ENCODE measurements at regions not wholly inside any gene's neighbourhood (a gene's known extent, or its start where the extent isn't known, plus 50 kb on each side); places are given as distances from the start of the nearest gene placed in this dataset.
"Not testable (repeated sequence)": the region's sequence is repeated elsewhere in the genome, so short reads cannot be mapped to it uniquely, and the experiment has no call there.

DNA sequence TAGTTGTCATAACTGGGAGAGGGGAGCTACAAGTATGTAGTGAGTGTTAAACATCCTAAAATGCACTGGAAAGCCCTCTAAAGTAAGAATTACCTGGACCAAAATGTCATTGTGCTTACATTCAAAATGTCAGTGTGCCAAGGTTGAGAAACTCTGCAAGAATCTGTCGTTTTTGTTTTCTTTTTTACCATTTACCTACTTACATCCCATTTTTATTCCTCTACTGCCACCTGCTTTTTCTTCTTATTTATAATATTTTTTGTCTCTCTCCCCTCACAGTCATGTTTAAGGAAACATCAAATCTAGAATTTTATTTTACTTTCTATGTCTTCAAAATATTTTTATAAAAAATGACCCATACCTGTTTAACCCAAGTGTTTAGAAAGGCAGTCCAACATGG, 226.4 kb downstream of the PCDH17 start:
- H3K9me3 ChIP-seq (ENCODE audit: control insufficient read depth, low read length, poor library complexity, severe bottlenecking) = no peaks in the 10 kb centered on the region
- Mint-ChIP-seq H3K27me3 (no peaks in the 10 kb centered on the region), H3K36me3 (ENCODE audit: low read depth) (no peaks in the 10 kb centered on the region), H3K4me3 (no peak overlapping the region), H3K27ac (no peak overlapping the region), H3K4me1 (no peaks in the 10 kb centered on the region)
- DNase-seq (no peak), ATAC-seq (no peak)

DNA sequence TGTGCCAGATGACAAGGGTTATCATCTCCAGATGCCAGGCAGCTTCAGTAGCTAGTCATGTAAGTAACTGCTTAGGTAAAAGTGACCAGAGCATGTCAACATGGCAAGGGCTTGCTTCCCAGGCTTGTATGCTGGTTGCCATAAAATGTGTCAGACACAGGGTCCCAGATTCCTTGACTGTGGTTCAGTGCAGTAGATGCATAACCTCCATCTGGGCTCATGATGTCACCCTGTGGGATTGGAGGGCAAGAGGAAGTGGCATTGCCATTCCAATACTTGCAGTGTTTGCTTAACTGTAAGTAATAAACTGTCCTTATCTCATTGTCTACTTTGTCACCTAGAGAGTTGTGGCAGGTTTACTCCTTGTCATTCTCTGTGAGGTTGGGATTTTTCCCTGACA, 226.8 kb downstream of the PCDH17 start:
- no peak overlapping the region for H3K4me3 Mint-ChIP-seq

DNA sequence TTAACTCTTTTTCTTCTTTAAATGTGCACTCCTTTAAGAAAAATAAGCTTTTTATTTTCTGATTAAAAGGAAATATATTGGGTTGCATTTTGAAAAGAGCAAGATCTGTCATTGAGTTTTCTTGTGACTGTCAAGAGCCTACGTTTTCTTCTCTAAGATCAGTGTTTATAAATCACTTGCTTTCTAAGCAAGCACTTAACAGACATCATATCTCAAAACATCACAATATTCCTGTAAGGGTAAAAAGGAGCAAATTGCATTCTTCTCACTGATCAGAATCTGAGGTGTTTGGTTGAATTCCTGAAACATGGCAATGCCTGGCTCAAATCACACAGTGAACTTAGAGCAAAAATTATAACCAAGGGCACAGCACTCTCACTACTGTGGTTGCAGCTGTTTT, 231.3 kb downstream of the PCDH17 start:
- no peak overlapping the region for H3K4me3 Mint-ChIP-seq
- no peaks in the 10 kb centered on the region for H3K4me1 Mint-ChIP-seq
- H3K27me3 Mint-ChIP-seq = no peaks in the 10 kb centered on the region
- ATAC-seq = no peak
- H3K27ac Mint-ChIP-seq = no peak overlapping the region
- DNase-seq = no peak
- H3K36me3 Mint-ChIP-seq (ENCODE audit: low read depth) = no peaks in the 10 kb centered on the region
- no peaks in the 10 kb centered on the region for H3K9me3 ChIP-seq (ENCODE audit: control insufficient read depth, low read length, poor library complexity, severe bottlenecking)

More for the DNA sequence above, 226.8 kb downstream of the PCDH17 start:
- Mint-ChIP-seq H3K4me1 (no peaks in the 10 kb centered on the region), H3K27me3 (no peaks in the 10 kb centered on the region), H3K27ac (no peak overlapping the region), H3K36me3 (ENCODE audit: low read depth) (no peaks in the 10 kb centered on the region)
- no peak for ATAC-seq
- no peak for DNase-seq
- no peaks in the 10 kb centered on the region for H3K9me3 ChIP-seq (ENCODE audit: control insufficient read depth, low read length, poor library complexity, severe bottlenecking)

DNA sequence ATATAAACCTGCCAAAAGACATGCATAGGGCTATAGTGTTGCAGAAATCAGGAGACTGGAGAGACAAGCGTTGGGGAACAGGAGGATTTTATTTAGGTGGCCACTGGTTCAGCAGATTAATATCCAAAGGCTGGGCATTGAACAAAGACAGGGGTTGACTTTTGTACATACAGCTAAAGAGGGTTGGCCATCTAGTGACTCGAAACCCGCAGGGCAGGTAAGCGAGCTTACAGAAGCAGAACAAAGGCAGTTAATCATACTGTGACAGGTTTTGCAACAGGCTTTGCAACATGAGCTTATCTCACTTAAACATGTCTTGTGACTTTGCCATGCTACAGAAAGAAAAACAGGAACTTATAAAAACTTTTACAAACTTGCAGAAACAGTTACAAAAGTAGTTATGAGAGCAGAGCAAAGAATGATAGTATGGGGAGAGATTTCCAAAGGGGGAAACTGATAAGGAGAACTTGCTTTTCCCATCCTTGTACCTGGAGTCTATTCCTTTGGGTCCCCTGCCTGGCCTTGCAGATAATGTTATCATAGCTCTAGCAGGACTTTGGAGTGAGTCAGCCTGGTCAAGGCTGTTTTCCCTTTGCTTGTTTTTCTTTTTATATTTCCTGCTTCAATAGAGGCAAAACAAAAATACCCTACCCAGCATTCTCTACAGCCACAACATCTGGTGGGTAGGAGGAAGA, 234.2 kb downstream of the PCDH17 start:
- H3K4me3 Mint-ChIP-seq = no peak overlapping the region
- ATAC-seq = no peak
- H3K27me3 Mint-ChIP-seq = no peaks in the 10 kb centered on the region
- DNase-seq = no peak
- no peaks in the 10 kb centered on the region for H3K9me3 ChIP-seq (ENCODE audit: control insufficient read depth, low read length, poor library complexity, severe bottlenecking)
- H3K4me1 Mint-ChIP-seq = no peaks in the 10 kb centered on the region
- no peaks in the 10 kb centered on the region for H3K36me3 Mint-ChIP-seq (ENCODE audit: low read depth)
- H3K27ac Mint-ChIP-seq = no peak overlapping the region

GRCh38 chr13:57874530-57874929, 243.0 kb downstream of the PCDH17 start:
- no peaks in the 10 kb centered on the region for H3K27me3 Mint-ChIP-seq
- H3K27ac Mint-ChIP-seq = no peak overlapping the region
- no peaks in the 10 kb centered on the region for H3K36me3 Mint-ChIP-seq (ENCODE audit: low read depth)
- no peaks in the 10 kb centered on the region for H3K4me1 Mint-ChIP-seq
- H3K4me3 Mint-ChIP-seq = no peak overlapping the region
- H3K9me3 ChIP-seq (ENCODE audit: control insufficient read depth, low read length, poor library complexity, severe bottlenecking) = no peaks in the 10 kb centered on the region
- ATAC-seq (no peak), DNase-seq (no peak)

DNA sequence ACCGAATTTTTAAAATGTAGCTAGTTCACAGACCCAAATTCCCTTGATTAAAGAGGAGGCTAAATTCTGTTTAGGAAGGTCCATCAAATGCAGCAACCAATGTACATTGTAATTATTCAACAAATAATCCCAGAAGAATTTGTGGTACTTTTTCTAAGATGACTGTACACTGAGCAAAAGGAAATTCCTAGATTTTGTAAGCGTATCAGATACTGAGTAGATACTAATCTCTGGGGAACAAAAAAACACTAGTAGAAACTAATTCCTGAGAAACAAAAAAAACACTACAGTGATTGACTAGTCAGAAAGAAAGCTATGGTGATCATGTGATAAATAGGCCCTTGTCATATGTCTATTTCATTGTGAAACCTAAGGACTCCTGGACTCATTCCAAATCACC, 246.1 kb downstream of the PCDH17 start:
- Mint-ChIP-seq H3K4me3 (no peak overlapping the region), H3K36me3 (ENCODE audit: low read depth) (no peaks in the 10 kb centered on the region), H3K4me1 (no peaks in the 10 kb centered on the region), H3K27me3 (no peaks in the 10 kb centered on the region), H3K27ac (no peak overlapping the region)
- DNase-seq (no peak), ATAC-seq (no peak)
- no peaks in the 10 kb centered on the region for H3K9me3 ChIP-seq (ENCODE audit: control insufficient read depth, low read length, poor library complexity, severe bottlenecking)

DNA sequence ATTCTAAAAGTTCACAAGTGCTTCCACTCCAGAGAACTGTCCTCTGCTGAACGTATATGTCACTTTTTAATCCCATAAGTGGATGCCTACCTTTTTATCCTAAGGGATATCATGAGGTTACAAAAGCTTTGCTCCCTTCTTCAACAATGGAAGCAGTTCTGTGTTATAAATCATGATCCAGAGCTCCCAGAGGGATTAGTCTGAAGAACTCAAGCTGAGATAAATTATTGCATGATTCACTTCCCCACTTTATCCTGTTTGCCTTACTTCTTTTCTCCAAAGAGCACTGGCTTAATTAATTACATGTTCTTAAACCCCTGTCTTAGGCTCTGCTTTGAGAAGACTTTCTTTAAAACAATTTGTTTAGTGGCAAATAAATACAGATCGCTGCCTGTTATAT, 246.7 kb downstream of the PCDH17 start:
- H3K4me3 Mint-ChIP-seq = no peak overlapping the region
- H3K27ac Mint-ChIP-seq = no peak overlapping the region
- ATAC-seq = no peak
- no peaks in the 10 kb centered on the region for H3K9me3 ChIP-seq (ENCODE audit: control insufficient read depth, low read length, poor library complexity, severe bottlenecking)
- no peaks in the 10 kb centered on the region for H3K4me1 Mint-ChIP-seq
- no peak for DNase-seq
- H3K27me3 Mint-ChIP-seq = no peaks in the 10 kb centered on the region
- no peaks in the 10 kb centered on the region for H3K36me3 Mint-ChIP-seq (ENCODE audit: low read depth)

GRCh38 chr13:57897225-57897624, 265.7 kb downstream of the PCDH17 start:
- DNase-seq = no peak
- Mint-ChIP-seq H3K27ac (no peak overlapping the region), H3K4me3 (no peak overlapping the region)

DNA sequence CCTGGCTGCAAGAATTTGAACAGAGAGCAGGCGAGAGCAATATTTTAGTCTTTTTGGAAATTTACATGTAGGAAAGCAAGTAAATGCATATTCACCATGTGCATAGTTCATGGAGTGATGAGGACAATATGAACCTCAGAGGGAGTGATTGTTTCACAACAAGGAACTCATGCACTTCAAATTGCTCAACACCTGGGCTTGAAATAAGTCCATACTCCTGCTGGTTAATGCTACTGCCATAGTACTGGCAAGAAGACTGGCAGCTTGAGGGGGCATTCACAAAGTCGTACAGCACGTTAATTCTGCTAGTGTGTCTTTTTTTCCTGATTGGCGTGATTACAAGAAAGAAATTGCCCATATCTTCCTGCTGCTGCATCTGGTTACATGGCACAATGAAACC, 267.6 kb downstream of the PCDH17 start:
- H3K9me3 ChIP-seq (ENCODE audit: control insufficient read depth, low read length, poor library complexity, severe bottlenecking) = no peaks in the 10 kb centered on the region
- no peak overlapping the region for H3K27ac Mint-ChIP-seq
- DNase-seq (no peak), ATAC-seq (no peak)
- no peak overlapping the region for H3K4me3 Mint-ChIP-seq
- no peaks in the 10 kb centered on the region for H3K36me3 Mint-ChIP-seq (ENCODE audit: low read depth)
- H3K27me3 Mint-ChIP-seq = no peaks in the 10 kb centered on the region
- H3K4me1 Mint-ChIP-seq = no peaks in the 10 kb centered on the region

More at GRCh38 chr13:57897225-57897624, 265.7 kb downstream of the PCDH17 start:
- no peaks in the 10 kb centered on the region for H3K4me1 Mint-ChIP-seq
- no peak for ATAC-seq
- H3K9me3 ChIP-seq (ENCODE audit: control insufficient read depth, low read length, poor library complexity, severe bottlenecking) = no peaks in the 10 kb centered on the region
- no peaks in the 10 kb centered on the region for H3K36me3 Mint-ChIP-seq (ENCODE audit: low read depth)
- no peaks in the 10 kb centered on the region for H3K27me3 Mint-ChIP-seq

GRCh38 chr13:57909833-57910232, 278.3 kb downstream of the PCDH17 start:
- H3K4me1 Mint-ChIP-seq; H3K4me3 Mint-ChIP-seq; H3K27me3 Mint-ChIP-seq; H3K36me3 Mint-ChIP-seq (ENCODE audit: low read depth); H3K27ac Mint-ChIP-seq; ATAC-seq; DNase-seq; H3K9me3 ChIP-seq (ENCODE audit: control insufficient read depth, low read length, poor library complexity, severe bottlenecking): not testable (repeated sequence)

DNA sequence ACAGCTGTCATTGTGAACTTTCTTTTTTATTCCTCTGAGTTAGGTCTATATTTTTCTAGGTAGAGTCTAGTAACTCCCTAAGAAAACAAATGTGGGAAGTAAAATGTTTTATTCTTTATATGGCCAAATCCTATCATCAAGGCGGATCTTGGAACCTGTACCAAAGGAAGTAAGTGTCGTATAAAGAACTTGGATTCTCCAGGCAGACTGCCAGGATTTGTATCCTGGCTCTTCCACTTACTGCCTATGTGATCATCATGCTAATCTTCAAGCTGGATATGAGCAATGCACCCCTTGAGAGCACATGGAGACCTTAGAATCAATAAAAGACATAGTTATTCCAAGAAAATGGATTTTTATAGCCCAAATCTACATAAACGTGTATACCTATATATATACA, 286.5 kb downstream of the PCDH17 start:
- H3K36me3 Mint-ChIP-seq (ENCODE audit: low read depth) = no peaks in the 10 kb centered on the region
- H3K27ac Mint-ChIP-seq = no peak overlapping the region
- no peaks in the 10 kb centered on the region for H3K4me1 Mint-ChIP-seq
- no peaks in the 10 kb centered on the region for H3K27me3 Mint-ChIP-seq
- H3K9me3 ChIP-seq (ENCODE audit: control insufficient read depth, low read length, poor library complexity, severe bottlenecking) = peaks cover 2% of the 10 kb centered on the region
- no peak overlapping the region for H3K4me3 Mint-ChIP-seq
- ATAC-seq = no peak
- no peak for DNase-seq

GRCh38 chr13:57918913-57919312, 287.4 kb downstream of the PCDH17 start:
- no peak overlapping the region for H3K4me3 Mint-ChIP-seq
- no peaks in the 10 kb centered on the region for H3K36me3 Mint-ChIP-seq (ENCODE audit: low read depth)
- no peak overlapping the region for H3K27ac Mint-ChIP-seq
- H3K9me3 ChIP-seq (ENCODE audit: control insufficient read depth, low read length, poor library complexity, severe bottlenecking) = peaks cover 2% of the 10 kb centered on the region
- no peaks in the 10 kb centered on the region for H3K4me1 Mint-ChIP-seq
- H3K27me3 Mint-ChIP-seq = no peaks in the 10 kb centered on the region
- ATAC-seq (no peak), DNase-seq (no peak)

DNA sequence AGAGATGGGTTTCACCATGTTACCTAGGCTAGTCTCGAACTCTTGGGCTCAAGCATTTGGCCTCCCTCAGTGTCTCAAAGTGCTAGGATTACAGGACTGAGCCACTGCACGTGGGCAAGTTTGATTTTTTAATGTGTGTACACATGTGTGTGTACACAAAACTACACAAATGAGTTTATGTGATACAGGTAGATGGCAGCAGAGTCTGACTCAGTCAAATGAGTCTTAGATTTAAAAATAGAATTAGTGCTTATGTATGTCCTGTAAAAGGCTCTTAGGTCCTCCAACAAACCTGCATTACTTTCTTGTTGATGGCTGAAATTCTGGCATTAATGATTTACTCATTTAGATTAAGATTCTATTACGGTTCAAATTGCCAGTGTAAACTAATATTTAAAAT, 293.7 kb downstream of the PCDH17 start:
- no peaks in the 10 kb centered on the region for H3K9me3 ChIP-seq (ENCODE audit: control insufficient read depth, low read length, poor library complexity, severe bottlenecking)
- no peak for ATAC-seq
- Mint-ChIP-seq H3K36me3 (ENCODE audit: low read depth) (no peaks in the 10 kb centered on the region), H3K4me1 (no peaks in the 10 kb centered on the region), H3K4me3 (no peak overlapping the region), H3K27me3 (no peaks in the 10 kb centered on the region), H3K27ac (no peak overlapping the region)
- no peak for DNase-seq

DNA sequence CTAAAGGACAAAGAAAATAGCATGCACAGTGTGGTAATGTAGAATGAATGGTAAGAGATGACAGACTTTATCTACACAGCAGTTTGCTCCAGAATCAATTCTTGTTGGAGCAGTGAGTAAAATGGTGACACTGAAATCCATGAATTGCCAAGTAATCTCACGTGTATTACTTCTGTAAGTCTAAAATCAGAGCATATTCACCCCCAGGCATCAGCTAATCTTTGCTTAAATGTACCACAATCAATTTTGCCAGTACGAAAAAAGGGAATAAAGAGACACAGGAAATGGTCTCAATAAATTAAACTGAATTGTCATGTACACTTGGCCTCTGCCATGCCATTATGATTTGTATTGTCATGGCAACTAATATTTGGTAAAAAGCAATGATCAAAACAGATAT, 294.2 kb downstream of the PCDH17 start:
- ATAC-seq (no peak), DNase-seq (no peak)
- no peaks in the 10 kb centered on the region for H3K9me3 ChIP-seq (ENCODE audit: control insufficient read depth, low read length, poor library complexity, severe bottlenecking)
- H3K4me1 Mint-ChIP-seq = no peaks in the 10 kb centered on the region
- no peak overlapping the region for H3K4me3 Mint-ChIP-seq
- no peak overlapping the region for H3K27ac Mint-ChIP-seq
- H3K27me3 Mint-ChIP-seq = no peaks in the 10 kb centered on the region
- H3K36me3 Mint-ChIP-seq (ENCODE audit: low read depth) = no peaks in the 10 kb centered on the region

Data from T-helper 17 cell (primary cell).